ENCODE measurements at regions not wholly inside any gene's neighbourhood (a gene's known extent, or its start where the extent isn't known, plus 50 kb on each side); places are given as distances from the start of the nearest gene placed in this dataset.

- TF ChIP-seq CTCF (conservative IDR thresholded peaks at IDR 0.05; ENCODE audit: low read length) (no peak), EZH2phosphoT487 (IDR thresholded peaks at IDR 0.05; ENCODE audit: borderline replicate concordance, low read depth, low read length) (no peak)
Measured at GRCh38 chr1:218778257-218779126, 395.2 kb upstream of the LYPLAL1 start.

All from OCI-LY7 (cell line).